Hepatocyte (in vitro differentiated cells): ENCODE measurements at regions not wholly inside any gene's neighbourhood (a gene's known extent, or its start where the extent isn't known, plus 50 kb on each side); places are given as distances from the start of the nearest gene placed in this dataset.
"Not testable (repeated sequence)": the region's sequence is repeated elsewhere in the genome, so short reads cannot be mapped to it uniquely, and the experiment has no call there.

Experiments
- DNase-seq: peaks from one replicate; pipeline ENCODE4 v3.0.0-alpha.2; 2016; ENCODE audit warnings: low spot score
- H2AFZ ChIP-seq: fragments of 200-600 bp; sonication (generic); 2 replicates; pipeline ENCODE4 v1.6.0; 2016; ENCODE audit warnings: antibody characterized with exemption, mild to moderate bottlenecking
- H3K27ac ChIP-seq: fragments of 200-600 bp; sonication (generic); 2 replicates; pipeline ENCODE4 v1.5.1; 2016; ENCODE audit warnings: mild to moderate bottlenecking
- H3K27me3 ChIP-seq: fragments of 200-600 bp; sonication (generic); 2 replicates; pipeline ENCODE4 v1.6.1; 2016
- H3K36me3 ChIP-seq: fragments of 200-600 bp; sonication (generic); replicated peaks from 2 replicates; pipeline ENCODE4 v1.5.1; 2016; ENCODE audit warnings: low read depth; ENCODE audit not compliant: insufficient read depth
- H3K4me1 ChIP-seq: fragments of 200-600 bp; sonication (generic); 2 replicates; pipeline ENCODE4 v1.5.1; 2016; ENCODE audit warnings: mild to moderate bottlenecking, moderate library complexity; ENCODE audit not compliant: insufficient read depth
- H3K4me2 ChIP-seq: fragments of 200-600 bp; sonication (generic); 2 replicates; pipeline ENCODE4 v1.6.0; 2016
- H3K4me3 ChIP-seq: fragments of 200-600 bp; sonication (generic); 2 replicates; pipeline ENCODE4 v1.5.1; 2016; ENCODE audit warnings: mild to moderate bottlenecking
- H3K79me2 ChIP-seq: fragments of 200-600 bp; sonication (generic); 2 replicates; pipeline ENCODE4 v1.6.0; 2017; ENCODE audit warnings: mild to moderate bottlenecking
- H3K9me2 ChIP-seq: fragments of 200-600 bp; sonication (generic); replicated peaks from 2 replicates; pipeline ENCODE4 v1.6.0; 2017; ENCODE audit warnings: mild to moderate bottlenecking; ENCODE audit not compliant: insufficient read depth
- H3K9me3 ChIP-seq: fragments of 200-600 bp; sonication (generic); 2 replicates; pipeline ENCODE4 v1.5.1; 2016; ENCODE audit warnings: low read depth, mild to moderate bottlenecking
- H4K20me1 ChIP-seq: fragments of 200-600 bp; sonication (generic); 2 replicates; pipeline ENCODE4 v1.6.0; 2016; ENCODE audit warnings: mild to moderate bottlenecking; ENCODE audit not compliant: insufficient read depth, poor library complexity, severe bottlenecking
- CTCF ChIP-seq: fragments of 200-600 bp; sonication (generic); IDR thresholded peaks from 2 replicates; pipeline ENCODE4 v1.5.1; 2016; ENCODE audit warnings: antibody characterized with exemption, mild to moderate bottlenecking; ENCODE audit not compliant: poor library complexity
- EZH2 ChIP-seq: fragments of 200-600 bp; sonication (generic); IDR thresholded peaks from 2 replicates; pipeline ENCODE4 v1.6.1; 2016; ENCODE audit warnings: antibody characterized with exemption, mild to moderate bottlenecking, borderline replicate concordance
- EZH2phosphoT487 ChIP-seq: fragments of 200-600 bp; sonication (generic); IDR thresholded peaks from one replicate; pipeline ENCODE4 v1.6.1; 2018; ENCODE audit warnings: antibody characterized with exemption, mild to moderate bottlenecking, low read depth, moderate library complexity; ENCODE audit not compliant: unreplicated experiment, severe bottlenecking
- WGBS: methylation state at CpG from one replicate; pipeline ENCODE4 v1.1.6; 2016; ENCODE audit warnings: low lambda C conversion rate; ENCODE audit errors: missing lambda C conversion rate; 5-methylcytosine and 5-hydroxymethylcytosine counted together

- DNase-seq: no peak
- 27% methylated on average over 2 of the region's 2 CpGs for WGBS
- no peaks in the 10 kb centered on the region for H4K20me1 ChIP-seq
- H3K79me2 ChIP-seq: no peaks in the 10 kb centered on the region
- no peak overlapping the region for H3K4me2 ChIP-seq
- H3K27ac ChIP-seq: no peak overlapping the region
- H3K36me3 ChIP-seq: no peaks in the 10 kb centered on the region
- no peaks in the 10 kb centered on the region for H3K9me2 ChIP-seq
- H3K9me3 ChIP-seq: no peaks in the 10 kb centered on the region
- no peak overlapping the region for H3K4me3 ChIP-seq
- TF ChIP-seq EZH2phosphoT487 (no peak), EZH2 (no peak), CTCF (no peak)
- no peaks in the 10 kb centered on the region for H3K4me1 ChIP-seq
- H3K27me3 ChIP-seq: peaks cover 2% of the 10 kb centered on the region
- H2AFZ ChIP-seq: no peak overlapping the region
Observed at GRCh38 chrX:114472788-114473187, 111.1 kb upstream of the HTR2C start.

GRCh38 chrX:114500622-114501021, 83.3 kb upstream of the HTR2C start:
- Histone ChIP-seq H3K9me2 (no peaks in the 10 kb centered on the region), H3K9me3 (no peaks in the 10 kb centered on the region), H3K27me3 (no peaks in the 10 kb centered on the region), H3K79me2 (no peaks in the 10 kb centered on the region), H4K20me1 (no peaks in the 10 kb centered on the region), H3K4me1 (no peaks in the 10 kb centered on the region), H2AFZ (no peak overlapping the region), H3K27ac (no peak overlapping the region), H3K4me2 (no peak overlapping the region), H3K4me3 (no peak overlapping the region), H3K36me3 (no peaks in the 10 kb centered on the region)
- WGBS: 83% methylated on average over 1 of the region's 1 CpG
- TF ChIP-seq CTCF: no peak
- TF ChIP-seq EZH2phosphoT487: no peak
- TF ChIP-seq EZH2: no peak
- no peak for DNase-seq

- no peaks in the 10 kb centered on the region for H3K9me3 ChIP-seq
- H3K4me3 ChIP-seq: no peak overlapping the region
- TF ChIP-seq EZH2phosphoT487: no peak
- no peak for TF ChIP-seq EZH2
- no peak for TF ChIP-seq CTCF
- no peak overlapping the region for H2AFZ ChIP-seq
- no peaks in the 10 kb centered on the region for H3K36me3 ChIP-seq
- no peak overlapping the region for H3K4me2 ChIP-seq
- no peaks in the 10 kb centered on the region for H4K20me1 ChIP-seq
- no peaks in the 10 kb centered on the region for H3K4me1 ChIP-seq
- WGBS: 75% methylated on average over 2 of the region's 2 CpGs
- H3K27ac ChIP-seq: no peak overlapping the region
- no peaks in the 10 kb centered on the region for H3K9me2 ChIP-seq
- no peaks in the 10 kb centered on the region for H3K79me2 ChIP-seq
- DNase-seq: no peak
- no peaks in the 10 kb centered on the region for H3K27me3 ChIP-seq
Observed at GRCh38 chrX:114508756-114509155, 75.1 kb upstream of the HTR2C start.

- no peaks in the 10 kb centered on the region for H4K20me1 ChIP-seq
- no peaks in the 10 kb centered on the region for H3K4me1 ChIP-seq
- H3K4me2 ChIP-seq: no peak overlapping the region
- H3K4me3 ChIP-seq: no peak overlapping the region
- no peak for DNase-seq
- H3K9me3 ChIP-seq: peaks cover 8% of the 10 kb centered on the region
- H3K36me3 ChIP-seq: no peaks in the 10 kb centered on the region
- H3K27me3 ChIP-seq: no peaks in the 10 kb centered on the region
- TF ChIP-seq EZH2phosphoT487 (no peak), CTCF (no peak), EZH2 (no peak)
- no peak overlapping the region for H2AFZ ChIP-seq
- WGBS: 54% methylated on average over 1 of the region's 1 CpG
- no peaks in the 10 kb centered on the region for H3K79me2 ChIP-seq
- no peaks in the 10 kb centered on the region for H3K9me2 ChIP-seq
- no peak overlapping the region for H3K27ac ChIP-seq
Observed at GRCh38 chrX:114519524-114519923, 64.4 kb upstream of the HTR2C start.

GRCh38 chrX:114520701-114521100, 63.2 kb upstream of the HTR2C start:
- not testable (repeated sequence) for H3K4me2 ChIP-seq, H2AFZ ChIP-seq, H3K79me2 ChIP-seq, H4K20me1 ChIP-seq, H3K9me2 ChIP-seq, DNase-seq, H3K9me3 ChIP-seq, H3K36me3 ChIP-seq, H3K27ac ChIP-seq, H3K27me3 ChIP-seq, H3K4me1 ChIP-seq, H3K4me3 ChIP-seq
- WGBS: 60% methylated on average over 2 of the region's 2 CpGs
